ENCODE measurements at regions not wholly inside any gene's neighbourhood (a gene's known extent, or its start where the extent isn't known, plus 50 kb on each side); places are given as distances from the start of the nearest gene placed in this dataset.

- no peak for TF ChIP-seq CTCF (conservative IDR thresholded peaks at IDR 0.05 in 1 of 2, IDR thresholded peaks at IDR 0.05 in 1 of 2; ENCODE audit: extremely low read depth in 1 of 2, insufficient read depth in 1 of 2, low read depth in 1 of 2, low read length in 2 of 2)
- no peak for TF ChIP-seq EZH2 (IDR thresholded peaks at IDR 0.05; ENCODE audit: borderline replicate concordance, low read length)
Observed at GRCh38 chr4:63218856-63219255, 1190.4 kb downstream of the TECRL start.
